ENCODE measurements at regions not wholly inside any gene's neighbourhood (a gene's known extent, or its start where the extent isn't known, plus 50 kb on each side); places are given as distances from the start of the nearest gene placed in this dataset.

DNA sequence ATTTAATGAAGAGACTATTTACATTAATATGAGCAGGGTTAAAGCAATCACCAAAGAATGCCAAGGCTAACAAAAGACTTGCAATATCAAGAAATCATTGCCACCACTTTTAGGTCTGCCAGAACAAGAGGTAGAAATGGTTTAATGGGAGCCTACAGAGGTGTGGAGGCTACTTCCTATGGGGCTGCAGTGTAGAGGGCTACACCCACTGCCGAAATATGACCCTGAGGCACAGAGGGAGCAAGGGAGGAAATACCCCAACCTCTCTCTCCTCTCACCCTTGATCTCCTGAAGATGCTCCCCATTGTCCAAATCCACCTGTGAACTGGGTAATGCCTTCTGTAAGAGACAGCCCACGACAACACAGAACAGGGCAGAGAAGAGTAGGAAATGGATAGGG is 315.4 kb downstream of the SMAD2 start:
- Histone ChIP-seq H3K4me1 (ENCODE audit: control insufficient read depth in 2 of 2, insufficient read depth in 2 of 2, low read length in 1 of 2) (no peaks in the 10 kb centered on the region), H3K27me3 (ENCODE audit: control insufficient read depth in 1 of 2, insufficient read depth in 2 of 2, low read length in 2 of 2) (no peaks in the 10 kb centered on the region), H3K27ac (ENCODE audit: low read depth in 2 of 2, low read length in 1 of 2) (no peak overlapping the region), H3K9me3 (ENCODE audit: control insufficient read depth in 2 of 2, insufficient read depth in 1 of 2, low read depth in 1 of 2, low read length in 1 of 2) (peaks cover 0 to 3% of the 10 kb centered on the region in 2 donors), H3K36me3 (ENCODE audit: control insufficient read depth in 2 of 2, insufficient read depth in 2 of 2, low read length in 1 of 2) (no peaks in the 10 kb centered on the region), H3K4me3 (ENCODE audit: low read depth in 1 of 2, low read length in 2 of 2) (no peak overlapping the region)
- WGBS, 2 donors = 71 to 81% methylated on average over 2 of the region's 2 CpGs

DNA sequence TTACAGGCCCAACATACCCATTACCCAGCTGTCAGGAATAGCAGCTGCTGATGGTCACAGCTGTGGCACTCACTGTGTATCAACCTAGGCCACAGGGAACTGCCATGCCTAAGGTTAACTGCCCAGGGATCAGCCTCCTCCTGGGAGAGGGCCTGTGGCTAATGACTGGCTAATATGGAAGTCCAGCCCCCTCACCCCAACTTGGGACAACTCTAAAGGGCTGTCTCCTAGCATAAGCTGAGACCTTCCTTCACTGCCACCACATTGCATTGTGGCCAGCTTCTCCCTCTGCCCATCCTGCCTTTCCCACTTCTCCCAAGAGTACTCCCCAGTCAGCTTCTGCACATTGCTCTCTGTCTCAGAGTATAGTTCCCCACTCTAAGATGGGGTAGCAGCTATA is 316.5 kb downstream of the SMAD2 start:
- no peak overlapping the region for H3K4me3 ChIP-seq (ENCODE audit: low read depth in 1 of 2, low read length in 2 of 2)

GRCh38 chr18:47611649-47612048 is 318.8 kb downstream of the SMAD2 start:
- H3K36me3 ChIP-seq (ENCODE audit: control insufficient read depth in 2 of 2, insufficient read depth in 2 of 2, low read length in 1 of 2) = no peaks in the 10 kb centered on the region
- no peak overlapping the region for H3K27ac ChIP-seq (ENCODE audit: low read depth in 2 of 2, low read length in 1 of 2)
- no peak overlapping the region for H3K4me3 ChIP-seq (ENCODE audit: low read depth in 1 of 2, low read length in 2 of 2)
- 36 to 44% methylated on average over 3 of the region's 3 CpGs for WGBS, 2 donors
- H3K4me1 ChIP-seq (ENCODE audit: control insufficient read depth in 2 of 2, insufficient read depth in 2 of 2, low read length in 1 of 2) = no peaks in the 10 kb centered on the region
- H3K27me3 ChIP-seq (ENCODE audit: control insufficient read depth in 1 of 2, insufficient read depth in 2 of 2, low read length in 2 of 2) = no peaks in the 10 kb centered on the region
- peaks cover 0 to 3% of the 10 kb centered on the region in 2 donors for H3K9me3 ChIP-seq (ENCODE audit: control insufficient read depth in 2 of 2, insufficient read depth in 1 of 2, low read depth in 1 of 2, low read length in 1 of 2)

More for the DNA sequence above, 316.5 kb downstream of the SMAD2 start:
- H3K27ac ChIP-seq (ENCODE audit: low read depth in 2 of 2, low read length in 1 of 2) = no peak overlapping the region
- H3K4me1 ChIP-seq (ENCODE audit: control insufficient read depth in 2 of 2, insufficient read depth in 2 of 2, low read length in 1 of 2) = no peaks in the 10 kb centered on the region
- no peaks in the 10 kb centered on the region for H3K36me3 ChIP-seq (ENCODE audit: control insufficient read depth in 2 of 2, insufficient read depth in 2 of 2, low read length in 1 of 2)
- H3K9me3 ChIP-seq (ENCODE audit: control insufficient read depth in 2 of 2, insufficient read depth in 1 of 2, low read depth in 1 of 2, low read length in 1 of 2) = peaks cover 0 to 3% of the 10 kb centered on the region in 2 donors
- H3K27me3 ChIP-seq (ENCODE audit: control insufficient read depth in 1 of 2, insufficient read depth in 2 of 2, low read length in 2 of 2) = no peaks in the 10 kb centered on the region

GRCh38 chr18:47606526-47606925 is 323.9 kb downstream of the SMAD2 start:
- Histone ChIP-seq H3K9me3 (ENCODE audit: control insufficient read depth in 2 of 2, insufficient read depth in 1 of 2, low read depth in 1 of 2, low read length in 1 of 2) (peaks cover 0 to 3% of the 10 kb centered on the region in 2 donors), H3K27me3 (ENCODE audit: control insufficient read depth in 1 of 2, insufficient read depth in 2 of 2, low read length in 2 of 2) (no peaks in the 10 kb centered on the region), H3K27ac (ENCODE audit: low read depth in 2 of 2, low read length in 1 of 2) (no peak overlapping the region), H3K4me1 (ENCODE audit: control insufficient read depth in 2 of 2, insufficient read depth in 2 of 2, low read length in 1 of 2) (peaks cover 0 to 5% of the 10 kb centered on the region in 2 donors), H3K36me3 (ENCODE audit: control insufficient read depth in 2 of 2, insufficient read depth in 2 of 2, low read length in 1 of 2) (no peaks in the 10 kb centered on the region), H3K4me3 (ENCODE audit: low read depth in 1 of 2, low read length in 2 of 2) (no peak overlapping the region)
- WGBS, 2 donors = 65 to 77% methylated on average over 5 of the region's 5 CpGs

DNA sequence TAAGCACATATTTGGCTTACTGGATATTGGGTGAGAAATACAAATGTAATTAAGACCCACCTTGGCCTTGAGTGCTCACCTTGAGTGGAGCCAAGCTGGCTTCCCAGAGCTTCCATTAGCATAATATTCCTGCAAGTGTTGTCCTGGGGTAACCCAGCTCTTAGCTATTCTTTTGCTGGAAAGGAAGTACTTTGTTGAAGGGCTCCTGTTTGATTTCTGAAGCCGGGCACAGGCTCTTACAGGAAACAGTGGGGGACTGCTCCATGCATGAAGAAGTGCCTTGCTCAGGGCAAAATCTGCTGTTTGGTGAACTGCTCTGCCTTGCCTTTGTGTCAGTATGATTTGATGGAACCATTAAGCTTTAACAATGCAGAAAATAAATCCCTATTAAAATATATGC is 325.4 kb downstream of the SMAD2 start:
- Histone ChIP-seq H3K4me3 (ENCODE audit: low read depth in 1 of 2, low read length in 2 of 2) (no peak overlapping the region), H3K27ac (ENCODE audit: low read depth in 2 of 2, low read length in 1 of 2) (no peak overlapping the region), H3K36me3 (ENCODE audit: control insufficient read depth in 2 of 2, insufficient read depth in 2 of 2, low read length in 1 of 2) (no peaks in the 10 kb centered on the region), H3K27me3 (ENCODE audit: control insufficient read depth in 1 of 2, insufficient read depth in 2 of 2, low read length in 2 of 2) (no peaks in the 10 kb centered on the region), H3K4me1 (ENCODE audit: control insufficient read depth in 2 of 2, insufficient read depth in 2 of 2, low read length in 1 of 2) (peaks cover 0 to 5% of the 10 kb centered on the region in 2 donors), H3K9me3 (ENCODE audit: control insufficient read depth in 2 of 2, insufficient read depth in 1 of 2, low read depth in 1 of 2, low read length in 1 of 2) (no peaks in the 10 kb centered on the region)
- 17 to 35% methylated on average over 1 of the region's 1 CpG for WGBS, 2 donors

DNA sequence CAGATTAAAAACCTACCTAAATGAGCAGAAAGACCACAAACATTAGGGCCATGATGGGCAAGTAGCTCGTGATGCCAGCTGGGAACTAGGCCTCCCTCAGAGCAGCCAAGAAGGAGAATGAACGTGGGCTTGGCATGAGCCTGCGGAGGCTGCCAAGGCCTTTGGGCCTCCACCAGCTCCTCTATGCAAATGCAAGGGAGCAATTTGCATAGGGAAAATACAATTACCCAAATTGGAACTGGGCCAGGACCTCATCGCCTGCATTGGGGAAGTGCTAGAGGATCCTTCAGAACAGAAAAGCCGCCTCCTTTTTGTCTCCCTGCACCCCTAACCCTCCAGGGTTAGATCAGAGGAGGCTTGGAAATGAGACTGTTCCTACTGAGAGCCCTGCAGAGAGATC is 326.4 kb downstream of the SMAD2 start:
- H3K4me3 ChIP-seq (ENCODE audit: low read depth in 1 of 2, low read length in 2 of 2) = no peak overlapping the region
- H3K4me1 ChIP-seq (ENCODE audit: control insufficient read depth in 2 of 2, insufficient read depth in 2 of 2, low read length in 1 of 2) = peaks cover 0 to 5% of the 10 kb centered on the region in 2 donors
- H3K36me3 ChIP-seq (ENCODE audit: control insufficient read depth in 2 of 2, insufficient read depth in 2 of 2, low read length in 1 of 2) = no peaks in the 10 kb centered on the region
- no peaks in the 10 kb centered on the region for H3K9me3 ChIP-seq (ENCODE audit: control insufficient read depth in 2 of 2, insufficient read depth in 1 of 2, low read depth in 1 of 2, low read length in 1 of 2)
- no peaks in the 10 kb centered on the region for H3K27me3 ChIP-seq (ENCODE audit: control insufficient read depth in 1 of 2, insufficient read depth in 2 of 2, low read length in 2 of 2)
- H3K27ac ChIP-seq (ENCODE audit: low read depth in 2 of 2, low read length in 1 of 2) = no peak overlapping the region
- WGBS, 2 donors = 66 to 76% methylated on average over 5 of the region's 5 CpGs

GRCh38 chr18:47603158-47603557 is 327.3 kb downstream of the SMAD2 start:
- Histone ChIP-seq H3K27me3 (ENCODE audit: control insufficient read depth in 1 of 2, insufficient read depth in 2 of 2, low read length in 2 of 2) (no peaks in the 10 kb centered on the region), H3K4me3 (ENCODE audit: low read depth in 1 of 2, low read length in 2 of 2) (no peak overlapping the region), H3K4me1 (ENCODE audit: control insufficient read depth in 2 of 2, insufficient read depth in 2 of 2, low read length in 1 of 2) (peaks cover 0 to 5% of the 10 kb centered on the region in 2 donors), H3K27ac (ENCODE audit: low read depth in 2 of 2, low read length in 1 of 2) (no peak overlapping the region), H3K36me3 (ENCODE audit: control insufficient read depth in 2 of 2, insufficient read depth in 2 of 2, low read length in 1 of 2) (no peaks in the 10 kb centered on the region), H3K9me3 (ENCODE audit: control insufficient read depth in 2 of 2, insufficient read depth in 1 of 2, low read depth in 1 of 2, low read length in 1 of 2) (no peaks in the 10 kb centered on the region)
- 84 to 90% methylated on average over 1 of the region's 1 CpG for WGBS, 2 donors

- WGBS, 2 donors = 78 to 81% methylated on average over 11 of the region's 11 CpGs
- H3K4me3 ChIP-seq (ENCODE audit: low read depth in 1 of 2, low read length in 2 of 2) = no peak overlapping the region
- no peak overlapping the region for H3K27ac ChIP-seq (ENCODE audit: low read depth in 2 of 2, low read length in 1 of 2)
- no peaks in the 10 kb centered on the region for H3K27me3 ChIP-seq (ENCODE audit: control insufficient read depth in 1 of 2, insufficient read depth in 2 of 2, low read length in 2 of 2)
- H3K36me3 ChIP-seq (ENCODE audit: control insufficient read depth in 2 of 2, insufficient read depth in 2 of 2, low read length in 1 of 2) = no peaks in the 10 kb centered on the region
- peaks cover 0 to 5% of the 10 kb centered on the region in 2 donors for H3K4me1 ChIP-seq (ENCODE audit: control insufficient read depth in 2 of 2, insufficient read depth in 2 of 2, low read length in 1 of 2)
- no peaks in the 10 kb centered on the region for H3K9me3 ChIP-seq (ENCODE audit: control insufficient read depth in 2 of 2, insufficient read depth in 1 of 2, low read depth in 1 of 2, low read length in 1 of 2)
Observed at GRCh38 chr18:47602273-47602897, 328.1 kb downstream of the SMAD2 start.

DNA sequence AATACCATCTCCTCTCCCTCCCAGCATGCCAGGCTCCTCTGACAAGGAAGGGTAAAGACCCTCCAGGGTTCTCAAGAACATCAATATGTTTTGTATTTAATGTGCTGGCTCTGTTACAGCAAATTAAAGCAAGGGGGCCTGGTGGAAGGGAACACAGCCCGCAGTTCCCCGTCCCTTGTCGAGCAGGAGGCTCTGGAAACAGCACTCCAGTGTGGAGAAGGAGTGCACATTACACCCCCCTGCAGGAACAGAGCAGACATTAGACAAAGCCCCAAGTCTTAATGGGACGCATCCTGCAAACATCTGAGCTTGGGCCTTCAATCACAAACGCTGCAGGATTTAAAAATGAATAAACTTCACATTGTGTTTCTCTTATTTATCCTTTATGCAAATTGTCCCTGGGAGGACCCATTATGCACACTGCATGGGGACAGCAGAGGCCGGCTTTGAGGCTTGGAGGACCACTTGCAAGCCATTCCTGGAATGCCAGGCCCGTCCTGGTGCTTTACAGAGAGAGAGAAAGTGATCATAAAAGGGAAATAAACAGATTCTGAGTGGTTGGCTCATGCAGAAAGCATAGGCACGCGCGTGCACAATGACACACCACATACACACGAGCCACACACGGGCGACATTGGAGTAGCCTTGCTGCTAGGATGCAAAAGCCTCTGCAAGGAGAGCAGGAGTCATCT is 328.7 kb downstream of the SMAD2 start:
- Histone ChIP-seq H3K27me3 (ENCODE audit: control insufficient read depth in 1 of 2, insufficient read depth in 2 of 2, low read length in 2 of 2) (no peaks in the 10 kb centered on the region), H3K27ac (ENCODE audit: low read depth in 2 of 2, low read length in 1 of 2) (no peak overlapping the region), H3K9me3 (ENCODE audit: control insufficient read depth in 2 of 2, insufficient read depth in 1 of 2, low read depth in 1 of 2, low read length in 1 of 2) (no peaks in the 10 kb centered on the region), H3K4me1 (ENCODE audit: control insufficient read depth in 2 of 2, insufficient read depth in 2 of 2, low read length in 1 of 2) (peaks cover 0 to 5% of the 10 kb centered on the region in 2 donors), H3K36me3 (ENCODE audit: control insufficient read depth in 2 of 2, insufficient read depth in 2 of 2, low read length in 1 of 2) (no peaks in the 10 kb centered on the region), H3K4me3 (ENCODE audit: low read depth in 1 of 2, low read length in 2 of 2) (no peak overlapping the region)
- WGBS, 2 donors = 79 to 80% methylated on average over 13 of the region's 13 CpGs

Measured in esophagus (tissue), 2 donors.